ENCODE measurements at regions not wholly inside any gene's neighbourhood (a gene's known extent, or its start where the extent isn't known, plus 50 kb on each side); places are given as distances from the start of the nearest gene placed in this dataset.

GRCh38 chr5:5900350-5900749 lies 477.9 kb downstream of the ICE1 start:
- no peak for TF ChIP-seq EZH2phosphoT487 (IDR thresholded peaks at IDR 0.05; ENCODE audit: borderline replicate concordance, low read length)
- TF ChIP-seq, protein P1, sequence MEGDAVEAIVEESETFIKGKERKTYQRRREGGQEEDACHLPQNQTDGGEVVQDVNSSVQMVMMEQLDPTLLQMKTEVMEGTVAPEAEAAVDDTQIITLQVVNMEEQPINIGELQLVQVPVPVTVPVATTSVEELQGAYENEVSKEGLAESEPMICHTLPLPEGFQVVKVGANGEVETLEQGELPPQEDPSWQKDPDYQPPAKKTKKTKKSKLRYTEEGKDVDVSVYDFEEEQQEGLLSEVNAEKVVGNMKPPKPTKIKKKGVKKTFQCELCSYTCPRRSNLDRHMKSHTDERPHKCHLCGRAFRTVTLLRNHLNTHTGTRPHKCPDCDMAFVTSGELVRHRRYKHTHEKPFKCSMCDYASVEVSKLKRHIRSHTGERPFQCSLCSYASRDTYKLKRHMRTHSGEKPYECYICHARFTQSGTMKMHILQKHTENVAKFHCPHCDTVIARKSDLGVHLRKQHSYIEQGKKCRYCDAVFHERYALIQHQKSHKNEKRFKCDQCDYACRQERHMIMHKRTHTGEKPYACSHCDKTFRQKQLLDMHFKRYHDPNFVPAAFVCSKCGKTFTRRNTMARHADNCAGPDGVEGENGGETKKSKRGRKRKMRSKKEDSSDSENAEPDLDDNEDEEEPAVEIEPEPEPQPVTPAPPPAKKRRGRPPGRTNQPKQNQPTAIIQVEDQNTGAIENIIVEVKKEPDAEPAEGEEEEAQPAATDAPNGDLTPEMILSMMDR (IDR thresholded peaks at IDR 0.05; ENCODE audit: low read depth, low read length, poor library complexity, severe bottlenecking) = no peak

All from DOHH2 (cell line).